ENCODE measurements at regions not wholly inside any gene's neighbourhood (a gene's known extent, or its start where the extent isn't known, plus 50 kb on each side); places are given as distances from the start of the nearest gene placed in this dataset. TPM values are rescaled to one million over a fixed set of nuclear protein-coding genes. Genes with fewer than 3 reads are reported as not detected.
"Not testable (repeated sequence)": the region's sequence is repeated elsewhere in the genome, so short reads cannot be mapped to it uniquely, and the experiment has no call there.

GRCh38 chr16:32842844-32843243, 166.9 kb upstream of the TP53TG3 start:
- CTCF ChIA-PET; BruUV-seq (replicated peaks); H3K4me2 ChIP-seq (ENCODE audit: insufficient read depth, low read length); H3K27ac ChIP-seq (ENCODE audit: insufficient read depth, low read depth, low read length); H3K9me1 ChIP-seq (replicated peaks; ENCODE audit: control insufficient read depth, extremely low read depth, insufficient read depth, low read length); DNase-seq (ENCODE audit: low read depth, low spot score); H3K9ac ChIP-seq (replicated peaks; ENCODE audit: extremely low read depth, insufficient read depth, low read length); H3K36me3 ChIP-seq (ENCODE audit: control insufficient read depth in 2 of 2, extremely low read depth in 1 of 2, insufficient read depth in 2 of 2, low read length in 2 of 2); intact Hi-C loops (cut with micrococcal nuclease); H3K4me1 ChIP-seq (ENCODE audit: control insufficient read depth, extremely low read depth, insufficient read depth, low read length); H3K27me3 ChIP-seq (ENCODE audit: control insufficient read depth in 2 of 2, insufficient read depth in 2 of 2, low read length in 2 of 2); dilution Hi-C loops (cut with MboI; ENCODE audit: extremely low pct_ligation_motif_present, low sequenced_read_pairs); H4K20me1 ChIP-seq (replicated peaks; ENCODE audit: control insufficient read depth, extremely low read depth, insufficient read depth, low read length); H3K9me3 ChIP-seq (replicated peaks; ENCODE audit: control insufficient read depth, insufficient read depth, low read length); POLR2A ChIA-PET; H3K79me2 ChIP-seq (ENCODE audit: control insufficient read depth, insufficient read depth, low read length); H2AFZ ChIP-seq (ENCODE audit: low read depth, low read length); H3K4me3 ChIP-seq (replicated peaks in 1 of 3; ENCODE audit: insufficient read depth in 1 of 3, low read depth in 1 of 3, low read length in 3 of 3); FAIRE-seq: not testable (repeated sequence)

- H3K27me3 ChIP-seq (ENCODE audit: control insufficient read depth in 2 of 2, insufficient read depth in 2 of 2, low read length in 2 of 2); FAIRE-seq; DNase-seq (ENCODE audit: low read depth, low spot score); H3K4me3 ChIP-seq (replicated peaks in 1 of 3; ENCODE audit: insufficient read depth in 1 of 3, low read depth in 1 of 3, low read length in 3 of 3); BruUV-seq (replicated peaks); H3K36me3 ChIP-seq (ENCODE audit: control insufficient read depth in 2 of 2, extremely low read depth in 1 of 2, insufficient read depth in 2 of 2, low read length in 2 of 2); H3K4me2 ChIP-seq (ENCODE audit: insufficient read depth, low read length); H3K27ac ChIP-seq (ENCODE audit: insufficient read depth, low read depth, low read length); intact Hi-C loops (cut with micrococcal nuclease); H3K9me3 ChIP-seq (replicated peaks; ENCODE audit: control insufficient read depth, insufficient read depth, low read length); dilution Hi-C loops (cut with MboI; ENCODE audit: extremely low pct_ligation_motif_present, low sequenced_read_pairs); H3K79me2 ChIP-seq (ENCODE audit: control insufficient read depth, insufficient read depth, low read length); H3K9ac ChIP-seq (replicated peaks; ENCODE audit: extremely low read depth, insufficient read depth, low read length); H2AFZ ChIP-seq (ENCODE audit: low read depth, low read length); H3K4me1 ChIP-seq (ENCODE audit: control insufficient read depth, extremely low read depth, insufficient read depth, low read length); H3K9me1 ChIP-seq (replicated peaks; ENCODE audit: control insufficient read depth, extremely low read depth, insufficient read depth, low read length); POLR2A ChIA-PET; CTCF ChIA-PET; H4K20me1 ChIP-seq (replicated peaks; ENCODE audit: control insufficient read depth, extremely low read depth, insufficient read depth, low read length): not testable (repeated sequence)
These were observed 131.3 kb upstream of the TP53TG3 start for GRCh38 chr16:32807280-32807679.

DNA sequence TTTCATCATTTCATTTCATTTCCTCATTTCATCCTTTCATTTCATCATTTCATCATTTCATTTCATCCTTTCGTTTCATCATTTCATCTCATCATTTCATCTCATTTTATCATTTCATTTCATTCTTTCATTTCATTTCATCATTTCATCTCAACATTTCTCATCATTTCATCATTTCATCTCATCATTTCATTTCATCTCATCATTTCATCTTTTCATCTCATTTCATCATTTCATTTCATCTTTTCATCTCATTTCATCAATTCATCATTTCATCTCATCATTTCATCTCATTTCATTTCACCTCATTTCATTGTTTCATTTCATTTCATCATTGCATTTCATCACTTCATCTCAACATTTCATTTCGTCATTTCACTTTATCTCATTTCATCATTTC, 129.7 kb upstream of the TP53TG3 start:
- H3K27ac ChIP-seq (ENCODE audit: insufficient read depth, low read depth, low read length); DNase-seq (ENCODE audit: low read depth, low spot score); H3K4me1 ChIP-seq (ENCODE audit: control insufficient read depth, extremely low read depth, insufficient read depth, low read length); H3K9me1 ChIP-seq (replicated peaks; ENCODE audit: control insufficient read depth, extremely low read depth, insufficient read depth, low read length); BruUV-seq (replicated peaks); H3K9me3 ChIP-seq (replicated peaks; ENCODE audit: control insufficient read depth, insufficient read depth, low read length); H3K36me3 ChIP-seq (ENCODE audit: control insufficient read depth in 2 of 2, extremely low read depth in 1 of 2, insufficient read depth in 2 of 2, low read length in 2 of 2); CTCF ChIA-PET; H4K20me1 ChIP-seq (replicated peaks; ENCODE audit: control insufficient read depth, extremely low read depth, insufficient read depth, low read length); FAIRE-seq; dilution Hi-C loops (cut with MboI; ENCODE audit: extremely low pct_ligation_motif_present, low sequenced_read_pairs); H3K27me3 ChIP-seq (ENCODE audit: control insufficient read depth in 2 of 2, insufficient read depth in 2 of 2, low read length in 2 of 2); H3K4me3 ChIP-seq (replicated peaks in 1 of 3; ENCODE audit: insufficient read depth in 1 of 3, low read depth in 1 of 3, low read length in 3 of 3); H2AFZ ChIP-seq (ENCODE audit: low read depth, low read length); H3K4me2 ChIP-seq (ENCODE audit: insufficient read depth, low read length); intact Hi-C loops (cut with micrococcal nuclease); POLR2A ChIA-PET; H3K79me2 ChIP-seq (ENCODE audit: control insufficient read depth, insufficient read depth, low read length); H3K9ac ChIP-seq (replicated peaks; ENCODE audit: extremely low read depth, insufficient read depth, low read length): not testable (repeated sequence)

Small RNAs in the stretch of these regions (small RNA-seq; reads per million reads assigned to genes)
- not detected for gene AC137761.2 (ENCODE audit: insufficient read depth, insufficient read length, low read depth, low replicate concordance)
- gene AC142086.2 (ENCODE audit: insufficient read depth, insufficient read length, low read depth, low replicate concordance), result not detected

Data from endothelial cell of umbilical vein (primary cell).